Calu3 (cell line): ENCODE measurements at regions not wholly inside any gene's neighbourhood (a gene's known extent, or its start where the extent isn't known, plus 50 kb on each side); places are given as distances from the start of the nearest gene placed in this dataset.

Experiments
- BruUV-seq: library from RNA; stranded (reverse); fragments of 400-500 nt; replicated peaks from 2 replicates; lab custom pipeline; 2021; lab: Mats Ljungman, UMichigan
- CTCF ChIA-PET: fragments of 300-600 bp; sonication (Branson Sonifier 250); formaldehyde crosslinking; loops from one replicate; lab custom pipeline; 2022; ENCODE audit warnings: antibody characterized with exemption; lab: Charles Lee
- DNase-seq: peaks from one replicate; pipeline ENCODE4 v3.0.0; 2022
- H3K27ac Mint-ChIP-seq: one replicate; pipeline ENCODE4 v1.8.0; 2022; ENCODE audit warnings: mixed read lengths; ENCODE audit not compliant: unreplicated experiment
- H3K27me3 Mint-ChIP-seq: one replicate; pipeline ENCODE4 v1.8.0; 2022; ENCODE audit warnings: mixed read lengths; ENCODE audit not compliant: unreplicated experiment
- H3K36me3 Mint-ChIP-seq: one replicate; pipeline ENCODE4 v1.8.0; 2022; ENCODE audit warnings: mild to moderate bottlenecking, moderate library complexity, mixed read lengths; ENCODE audit not compliant: insufficient read depth, unreplicated experiment
- H3K4me1 Mint-ChIP-seq: one replicate; pipeline ENCODE4 v1.8.0; 2022; ENCODE audit warnings: mild to moderate bottlenecking, low read depth, mixed read lengths; ENCODE audit not compliant: unreplicated experiment
- H3K4me3 Mint-ChIP-seq: one replicate; pipeline ENCODE4 v1.8.0; 2022; ENCODE audit warnings: mild to moderate bottlenecking, low read depth, moderate library complexity, mixed read lengths; ENCODE audit not compliant: unreplicated experiment
- H3K9me3 Mint-ChIP-seq: one replicate; pipeline ENCODE4 v1.8.0; 2022; ENCODE audit warnings: low read depth, mixed read lengths; ENCODE audit not compliant: unreplicated experiment
- intact Hi-C: fragments of 100-400 bp; cut with micrococcal nuclease; formaldehyde crosslinking; loops from one replicate; pipeline ENCODE4 v1.10.0; 2022; ENCODE audit not compliant: unreplicated experiment
- TF ChIP-seq, protein P1 (sequence below): fragments of 200-600 bp; IDR thresholded peaks from one replicate; pipeline ENCODE4 v1.8.0; 2022; ENCODE audit warnings: antibody characterized with exemption; ENCODE audit not compliant: unreplicated experiment

- no TSS peak for BruUV-seq
- Mint-ChIP-seq H3K36me3 (no peaks in the 10 kb centered on the region), H3K9me3 (no peaks in the 10 kb centered on the region), H3K4me3 (no peak overlapping the region), H3K27ac (no peak overlapping the region), H3K27me3 (no peaks in the 10 kb centered on the region), H3K4me1 (no peaks in the 10 kb centered on the region)
- CTCF ChIA-PET = no interaction called here
- TF ChIP-seq, protein P1, sequence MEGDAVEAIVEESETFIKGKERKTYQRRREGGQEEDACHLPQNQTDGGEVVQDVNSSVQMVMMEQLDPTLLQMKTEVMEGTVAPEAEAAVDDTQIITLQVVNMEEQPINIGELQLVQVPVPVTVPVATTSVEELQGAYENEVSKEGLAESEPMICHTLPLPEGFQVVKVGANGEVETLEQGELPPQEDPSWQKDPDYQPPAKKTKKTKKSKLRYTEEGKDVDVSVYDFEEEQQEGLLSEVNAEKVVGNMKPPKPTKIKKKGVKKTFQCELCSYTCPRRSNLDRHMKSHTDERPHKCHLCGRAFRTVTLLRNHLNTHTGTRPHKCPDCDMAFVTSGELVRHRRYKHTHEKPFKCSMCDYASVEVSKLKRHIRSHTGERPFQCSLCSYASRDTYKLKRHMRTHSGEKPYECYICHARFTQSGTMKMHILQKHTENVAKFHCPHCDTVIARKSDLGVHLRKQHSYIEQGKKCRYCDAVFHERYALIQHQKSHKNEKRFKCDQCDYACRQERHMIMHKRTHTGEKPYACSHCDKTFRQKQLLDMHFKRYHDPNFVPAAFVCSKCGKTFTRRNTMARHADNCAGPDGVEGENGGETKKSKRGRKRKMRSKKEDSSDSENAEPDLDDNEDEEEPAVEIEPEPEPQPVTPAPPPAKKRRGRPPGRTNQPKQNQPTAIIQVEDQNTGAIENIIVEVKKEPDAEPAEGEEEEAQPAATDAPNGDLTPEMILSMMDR = no peak
- intact Hi-C loops = no loop called here
- no peak for DNase-seq
Measured at GRCh38 chr3:104992676-104993075, 374.0 kb upstream of the ALCAM start.

DNA sequence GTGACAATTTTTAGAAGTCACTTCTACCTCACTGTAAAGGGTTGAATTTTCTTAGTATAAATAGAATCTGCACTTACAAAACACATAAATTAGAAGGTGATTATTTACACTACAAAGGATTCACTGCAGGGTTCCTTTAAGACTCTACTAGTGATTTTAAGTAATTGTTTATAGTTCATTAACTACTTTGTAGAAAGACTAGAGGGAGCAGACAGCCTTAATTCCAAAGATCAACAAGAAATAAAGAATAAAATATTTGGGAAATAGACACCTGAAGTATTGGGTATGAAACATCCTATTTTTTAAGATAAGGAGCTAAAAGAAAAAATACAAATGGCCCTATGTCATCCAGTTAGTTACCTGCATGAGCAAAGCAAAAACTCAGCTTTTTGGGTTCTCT is 360.5 kb upstream of the ALCAM start:
- Mint-ChIP-seq H3K9me3 (no peaks in the 10 kb centered on the region), H3K27me3 (no peaks in the 10 kb centered on the region), H3K4me1 (no peaks in the 10 kb centered on the region), H3K27ac (no peak overlapping the region), H3K36me3 (no peaks in the 10 kb centered on the region), H3K4me3 (no peak overlapping the region)
- TF ChIP-seq, protein P1 = no peak
- no TSS peak for BruUV-seq
- CTCF ChIA-PET = no interaction called here
- intact Hi-C loops = no loop called here
- DNase-seq = no peak

- DNase-seq = no peak
- Mint-ChIP-seq H3K36me3 (no peaks in the 10 kb centered on the region), H3K27me3 (no peaks in the 10 kb centered on the region), H3K4me1 (no peaks in the 10 kb centered on the region), H3K9me3 (no peaks in the 10 kb centered on the region), H3K27ac (no peak overlapping the region), H3K4me3 (no peak overlapping the region)
- no TSS peak for BruUV-seq
- TF ChIP-seq, protein P1 = no peak
- intact Hi-C loops = no loop called here
- CTCF ChIA-PET = no interaction called here
Measured at GRCh38 chr3:105013657-105014056, 353.1 kb upstream of the ALCAM start.

DNA sequence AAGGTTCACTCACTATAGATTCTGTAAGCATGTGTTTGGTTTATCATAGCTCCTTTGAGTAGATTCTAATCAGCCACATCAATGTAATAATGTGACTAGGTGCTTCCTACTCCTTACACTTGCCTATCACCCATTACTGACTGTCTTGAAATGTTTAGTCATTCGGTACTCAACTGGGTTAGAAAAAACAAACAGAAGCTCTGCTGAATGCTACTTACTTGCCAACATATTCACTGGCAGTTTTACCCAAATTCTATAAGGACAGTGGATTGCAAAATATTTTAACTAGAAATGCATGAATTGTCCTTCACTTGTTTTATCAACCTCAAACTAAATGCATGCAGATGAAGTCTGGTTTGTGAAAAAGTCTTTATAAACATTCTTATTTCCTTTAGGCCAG is 352.1 kb upstream of the ALCAM start:
- CTCF ChIA-PET = no interaction called here
- DNase-seq = no peak
- TF ChIP-seq, protein P1 = no peak
- Mint-ChIP-seq H3K27ac (no peak overlapping the region), H3K9me3 (no peaks in the 10 kb centered on the region), H3K27me3 (no peaks in the 10 kb centered on the region), H3K4me3 (no peak overlapping the region), H3K4me1 (no peaks in the 10 kb centered on the region), H3K36me3 (no peaks in the 10 kb centered on the region)
- no TSS peak for BruUV-seq
- intact Hi-C loops = no loop called here
